ENCODE measurements at regions not wholly inside any gene's neighbourhood (a gene's known extent, or its start where the extent isn't known, plus 50 kb on each side); places are given as distances from the start of the nearest gene placed in this dataset.
A peak's percentile ranks its signal among the peaks of the same experiment; 100 is the strongest.

DNA sequence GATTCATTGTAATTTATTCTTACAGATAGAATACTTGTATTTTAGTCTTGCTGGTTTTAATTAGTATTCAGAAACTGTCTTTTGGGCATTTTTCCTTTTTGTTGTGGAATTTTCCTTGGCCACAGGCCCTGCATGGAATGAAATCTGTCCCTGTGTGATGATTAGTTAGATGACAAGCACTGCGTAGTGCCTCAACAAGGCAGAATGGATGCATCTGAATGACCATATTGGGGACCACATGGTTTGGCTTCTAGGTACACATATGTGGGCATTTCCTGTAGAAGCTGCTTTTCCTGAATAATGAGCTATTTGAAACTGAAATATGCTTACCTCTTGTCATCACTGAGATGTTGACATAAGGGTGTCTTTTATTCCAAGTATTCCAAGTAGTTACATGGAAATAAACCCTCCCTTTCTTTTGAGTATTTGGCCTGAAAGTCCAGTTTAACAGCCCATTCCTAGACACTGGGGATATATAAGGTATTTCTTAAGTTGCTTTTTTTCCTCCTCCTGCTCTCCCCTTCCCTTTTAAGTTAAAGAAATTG is 147.3 kb downstream of the YTHDC2 start:
- Histone ChIP-seq H3K4me3 (replicated peaks; ENCODE audit: insufficient read depth, low read length) (no peak overlapping the region), H3K27me3 (ENCODE audit: insufficient read depth, poor library complexity, severe bottlenecking) (no peaks in the 10 kb centered on the region), H3K27ac (replicated peaks) (no peak overlapping the region)
- no peak for DNase-seq (ENCODE audit: low read depth in 1 of 2, low spot score in 1 of 2)
- no peak for TF ChIP-seq GABPA (IDR thresholded peaks at IDR 0.05; ENCODE audit: low read depth)
- TF ChIP-seq, protein P1, sequence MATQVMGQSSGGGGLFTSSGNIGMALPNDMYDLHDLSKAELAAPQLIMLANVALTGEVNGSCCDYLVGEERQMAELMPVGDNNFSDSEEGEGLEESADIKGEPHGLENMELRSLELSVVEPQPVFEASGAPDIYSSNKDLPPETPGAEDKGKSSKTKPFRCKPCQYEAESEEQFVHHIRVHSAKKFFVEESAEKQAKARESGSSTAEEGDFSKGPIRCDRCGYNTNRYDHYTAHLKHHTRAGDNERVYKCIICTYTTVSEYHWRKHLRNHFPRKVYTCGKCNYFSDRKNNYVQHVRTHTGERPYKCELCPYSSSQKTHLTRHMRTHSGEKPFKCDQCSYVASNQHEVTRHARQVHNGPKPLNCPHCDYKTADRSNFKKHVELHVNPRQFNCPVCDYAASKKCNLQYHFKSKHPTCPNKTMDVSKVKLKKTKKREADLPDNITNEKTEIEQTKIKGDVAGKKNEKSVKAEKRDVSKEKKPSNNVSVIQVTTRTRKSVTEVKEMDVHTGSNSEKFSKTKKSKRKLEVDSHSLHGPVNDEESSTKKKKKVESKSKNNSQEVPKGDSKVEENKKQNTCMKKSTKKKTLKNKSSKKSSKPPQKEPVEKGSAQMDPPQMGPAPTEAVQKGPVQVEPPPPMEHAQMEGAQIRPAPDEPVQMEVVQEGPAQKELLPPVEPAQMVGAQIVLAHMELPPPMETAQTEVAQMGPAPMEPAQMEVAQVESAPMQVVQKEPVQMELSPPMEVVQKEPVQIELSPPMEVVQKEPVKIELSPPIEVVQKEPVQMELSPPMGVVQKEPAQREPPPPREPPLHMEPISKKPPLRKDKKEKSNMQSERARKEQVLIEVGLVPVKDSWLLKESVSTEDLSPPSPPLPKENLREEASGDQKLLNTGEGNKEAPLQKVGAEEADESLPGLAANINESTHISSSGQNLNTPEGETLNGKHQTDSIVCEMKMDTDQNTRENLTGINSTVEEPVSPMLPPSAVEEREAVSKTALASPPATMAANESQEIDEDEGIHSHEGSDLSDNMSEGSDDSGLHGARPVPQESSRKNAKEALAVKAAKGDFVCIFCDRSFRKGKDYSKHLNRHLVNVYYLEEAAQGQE (IDR thresholded peaks at IDR 0.05; ENCODE audit: insufficient replicate concordance, low read depth) = no peak

GRCh38 chr5:113663879-113664541 is 150.5 kb downstream of the YTHDC2 start:
- Histone ChIP-seq H3K27ac (replicated peaks) (no peak overlapping the region), H3K4me3 (replicated peaks; ENCODE audit: insufficient read depth, low read length) (no peak overlapping the region), H3K27me3 (ENCODE audit: insufficient read depth, poor library complexity, severe bottlenecking) (no peaks in the 10 kb centered on the region)
- DNase-seq (ENCODE audit: low read depth in 1 of 2, low spot score in 1 of 2) = peak in 1 of 2 experiments; percentile 26
- TF ChIP-seq GABPA (IDR thresholded peaks at IDR 0.05; ENCODE audit: low read depth) = no peak

GRCh38 chr5:113673041-113673440 is 159.5 kb downstream of the YTHDC2 start:
- DNase-seq (ENCODE audit: low read depth in 1 of 2, low spot score in 1 of 2) = no peak
- Histone ChIP-seq H3K27ac (replicated peaks) (no peak overlapping the region), H3K27me3 (ENCODE audit: insufficient read depth, poor library complexity, severe bottlenecking) (no peaks in the 10 kb centered on the region), H3K4me3 (replicated peaks; ENCODE audit: insufficient read depth, low read length) (no peak overlapping the region)
- TF ChIP-seq POLR2AphosphoS5 (IDR thresholded peaks at IDR 0.05; ENCODE audit: low read depth) = no peak

GRCh38 chr5:113675166-113675565 is 161.7 kb downstream of the YTHDC2 start:
- Histone ChIP-seq H3K4me3 (replicated peaks; ENCODE audit: insufficient read depth, low read length) (no peak overlapping the region), H3K27ac (replicated peaks) (no peak overlapping the region), H3K27me3 (ENCODE audit: insufficient read depth, poor library complexity, severe bottlenecking) (no peaks in the 10 kb centered on the region)
- no peak for DNase-seq (ENCODE audit: low read depth in 1 of 2, low spot score in 1 of 2)
- no peak for TF ChIP-seq SPI1 (IDR thresholded peaks at IDR 0.05; ENCODE audit: borderline replicate concordance, low read depth)
- TF ChIP-seq, protein P1 (IDR thresholded peaks at IDR 0.05; ENCODE audit: insufficient replicate concordance, low read depth) = no peak
- no peak for TF ChIP-seq GABPA (IDR thresholded peaks at IDR 0.05; ENCODE audit: low read depth)

- no peak for TF ChIP-seq SPI1 (IDR thresholded peaks at IDR 0.05; ENCODE audit: borderline replicate concordance, low read depth)
- TF ChIP-seq, protein P1 (IDR thresholded peaks at IDR 0.05; ENCODE audit: insufficient replicate concordance, low read depth) = no peak
- no peak for TF ChIP-seq POLR2AphosphoS5 (IDR thresholded peaks at IDR 0.05; ENCODE audit: low read depth)
- no peak for TF ChIP-seq CTCF (IDR thresholded peaks at IDR 0.05; ENCODE audit: insufficient read depth, low read length)
Observed at GRCh38 chr5:113678202-113678601, 164.7 kb downstream of the YTHDC2 start.

More at GRCh38 chr5:113678202-113678601, 164.7 kb downstream of the YTHDC2 start:
- Histone ChIP-seq H3K27me3 (ENCODE audit: insufficient read depth, poor library complexity, severe bottlenecking) (no peaks in the 10 kb centered on the region), H3K4me3 (replicated peaks; ENCODE audit: insufficient read depth, low read length) (no peak overlapping the region), H3K27ac (replicated peaks) (no peak overlapping the region)
- no peak for DNase-seq (ENCODE audit: low read depth in 1 of 2, low spot score in 1 of 2)

Data from HL-60 (cell line).